K562 (cell line): ENCODE measurements at regions not wholly inside any gene's neighbourhood (a gene's known extent, or its start where the extent isn't known, plus 50 kb on each side); places are given as distances from the start of the nearest gene placed in this dataset.

Source experiments
- ATAC-seq: fragments of 200-7000 bp; cut with Tn5 transposase; 3 replicates; pipeline ENCODE4 v1.9.1; 2020; ENCODE audit warnings: moderate library complexity
- BruUV-seq: library from RNA; stranded (reverse); fragments of 400-500 nt; replicated peaks from 2 replicates; lab custom pipeline; 2021; lab: Mats Ljungman, UMichigan
- CTCF ChIA-PET: fragments of 300-600 bp; formaldehyde crosslinking; extraction: SDS; loops from one replicate; lab custom pipeline; 2021; ENCODE audit warnings: low intra/inter-chr PET ratio; lab: Yijun Ruan, JAX
- POLR2A ChIA-PET: fragments of 300-600, 350-650 bp; sonication (Branson Sonifier 250); formaldehyde crosslinking; extraction: SDS; loops from one replicate; lab custom pipeline; 2021; ENCODE audit warnings: antibody characterized with exemption, inconsistent platforms; lab: Yijun Ruan, JAX
- DNase-seq, 4 experiments: peaks; one replicate each; pipeline versions ENCODE4 v3.0.0 to v3.0.0-alpha.2; 2011 to 2018; ENCODE audit warnings: low spot score in 3 of 4, mixed read lengths in 3 of 4; ENCODE audit errors: extremely low read depth in 1 of 4
- FAIRE-seq: peaks from 2 replicates; lab custom pipeline; 2011; peaks lifted over from hg19 to GRCh38; lab: Jason Lieb, UNC
- H2AFZ ChIP-seq: 2 replicates; pipeline ENCODE4 v1.6.0; 2011; ENCODE audit warnings: low read depth, low read length, control low read depth, inconsistent platforms
- H3K27ac ChIP-seq: fragments of 200-600 bp; 3 replicates; pipeline ENCODE4 v1.8.0; 2011; ENCODE audit warnings: low read depth, mild to moderate bottlenecking, control low read depth, inconsistent platforms, low read length, moderate library complexity, mixed read lengths; ENCODE audit errors: extremely low read depth
- H3K27me3 ChIP-seq, 2 experiments: fragments of 300-600 bp in 1 of 2; 2 replicates in 1 of 2; 3 replicates in 1 of 2; pipeline versions ENCODE4 v1.6.0 to v1.8.0; 2011; ENCODE audit warnings: inconsistent platforms in 2 of 2, low read length in 2 of 2, mild to moderate bottlenecking in 1 of 2, mixed read lengths in 1 of 2, moderate library complexity in 1 of 2; ENCODE audit not compliant: control insufficient read depth in 2 of 2, insufficient read depth in 2 of 2
- H3K36me3 ChIP-seq: fragments of 300-600 bp; 3 replicates; pipeline ENCODE4 v1.8.0; 2011; ENCODE audit warnings: mild to moderate bottlenecking, low read length, inconsistent platforms; ENCODE audit not compliant: control insufficient read depth, insufficient read depth
- H3K4me1 ChIP-seq, 2 experiments: fragments of 200-600 bp in 1 of 2; replicated peaks in 1 of 2; 2 replicates in 1 of 2; 3 replicates in 1 of 2; pipeline versions ENCODE4 v1.5.1 to v1.8.0; 2011; ENCODE audit warnings: inconsistent platforms in 2 of 2, low read length in 2 of 2, mild to moderate bottlenecking in 1 of 2, mixed read lengths in 1 of 2, moderate library complexity in 1 of 2; ENCODE audit not compliant: control insufficient read depth in 2 of 2, insufficient read depth in 2 of 2
- H3K4me2 ChIP-seq: 2 replicates; pipeline ENCODE4 v1.6.1; 2011; ENCODE audit warnings: low read length, control low read depth, inconsistent platforms, mixed read lengths; ENCODE audit not compliant: insufficient read depth
- H3K4me3 ChIP-seq: fragments of 200-600 bp; sonication (generic), shearing (Covaris generic); 2 replicates; pipeline ENCODE4 v1.5.1; 2016; ENCODE audit warnings: control low read depth, inconsistent platforms
- H3K79me2 ChIP-seq: fragments of 200-600 bp; 3 replicates; pipeline ENCODE4 v1.8.0; 2011; ENCODE audit warnings: low read length, inconsistent platforms; ENCODE audit not compliant: control insufficient read depth, insufficient read depth
- H3K9ac ChIP-seq, 2 experiments: 2 replicates each; pipeline versions ENCODE4 v1.6.0 to v1.6.1; 2011; ENCODE audit warnings: low read depth in 2 of 2, low read length in 2 of 2, control low read depth in 1 of 2, inconsistent platforms in 1 of 2, mild to moderate bottlenecking in 1 of 2, mixed read lengths in 1 of 2; ENCODE audit not compliant: insufficient read depth in 1 of 2
- H3K9me1 ChIP-seq: one replicate; pipeline ENCODE4 v1.6.0; 2011; ENCODE audit warnings: inconsistent platforms, mild to moderate bottlenecking, low read length, moderate library complexity; ENCODE audit not compliant: control insufficient read depth, insufficient read depth
- H3K9me3 ChIP-seq: replicated peaks from 2 replicates; pipeline ENCODE4 v1.5.1; 2011; ENCODE audit warnings: low read depth, low read length, inconsistent platforms; ENCODE audit not compliant: control insufficient read depth, insufficient read depth
- H4K20me1 ChIP-seq: replicated peaks from 2 replicates; pipeline ENCODE4 v1.6.1; 2011; ENCODE audit warnings: low read length, inconsistent platforms, mixed read lengths; ENCODE audit not compliant: control insufficient read depth, insufficient read depth
- ZNF23 ChIP-seq: fragments of 250-450 bp; sonication (Bioruptor Pico); IDR thresholded peaks from 2 replicates; pipeline ENCODE4 v1.4.0; 2020; ENCODE audit warnings: mild to moderate bottlenecking
- WGBS: fragments of 100-300 bp; shearing (Covaris generic); methylation state at CpG from one replicate; pipeline ENCODE4 v1.1.6; 2016; ENCODE audit warnings: low coverage, mixed read lengths; ENCODE audit not compliant: insufficient coverage; ENCODE audit errors: missing lambda C conversion rate; 5-methylcytosine and 5-hydroxymethylcytosine counted together
- in situ Hi-C: fragments of 300-500 bp; cut with MboI; formaldehyde crosslinking; loops from 4 replicates; pipeline ENCODE4 v1.15.0; 2018; ENCODE audit warnings: inconsistent platforms, mixed read lengths
- intact Hi-C: fragments of 100-400 bp; cut with micrococcal nuclease; formaldehyde crosslinking; loops from 2 replicates; pipeline ENCODE4 v1.14.2; 2022
- TF ChIP-seq, protein P1 (sequence below), 2 experiments: fragments of 450-650 bp in 1 of 2; sonication (generic) in 1 of 2; formaldehyde crosslinking in 1 of 2; IDR thresholded peaks in 1 of 2; conservative IDR thresholded peaks in 1 of 2; 2 replicates each; pipeline versions ENCODE4 v1.6.1 to v1.8.1; 2016 to 2023; ENCODE audit warnings: mild to moderate bottlenecking in 2 of 2, moderate library complexity in 2 of 2, inconsistent platforms in 1 of 2, missing genetic modification reagents in 1 of 2
- TF ChIP-seq, protein P2 (sequence below), 2 experiments: fragments of 450-650 bp; IDR thresholded peaks; 2 replicates each; pipeline ENCODE4 v1.6.1; 2018; ENCODE audit warnings: mild to moderate bottlenecking in 2 of 2, low read depth in 1 of 2; ENCODE audit not compliant: partially characterized antibody in 2 of 2

DNA sequence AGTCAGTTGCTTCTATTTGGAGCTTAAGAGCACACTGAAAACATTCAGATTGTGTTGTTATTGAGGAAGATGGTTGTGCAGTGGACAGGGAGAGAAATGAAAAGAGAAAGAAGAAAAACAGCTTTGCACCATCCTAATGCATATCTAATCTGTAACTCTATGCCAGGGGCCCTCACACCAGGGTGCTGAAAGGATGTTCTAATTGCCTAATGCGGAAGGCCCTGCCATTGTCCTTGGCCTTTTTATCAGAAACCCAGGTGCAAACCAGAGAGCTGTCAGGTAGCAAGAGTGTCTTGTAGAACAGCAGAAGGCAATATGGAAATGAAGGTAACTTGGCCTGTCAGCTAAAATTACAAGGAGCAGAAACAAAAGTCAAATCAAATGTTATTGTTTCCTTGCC lies 384.5 kb upstream of the PIK3R1 start:
- intact Hi-C loops = no loop called here
- FAIRE-seq = no peak
- no peaks in the 10 kb centered on the region for H3K36me3 ChIP-seq
- CTCF ChIA-PET = no interaction called here
- no peak for TF ChIP-seq ZNF23
- TF ChIP-seq, protein P1, sequence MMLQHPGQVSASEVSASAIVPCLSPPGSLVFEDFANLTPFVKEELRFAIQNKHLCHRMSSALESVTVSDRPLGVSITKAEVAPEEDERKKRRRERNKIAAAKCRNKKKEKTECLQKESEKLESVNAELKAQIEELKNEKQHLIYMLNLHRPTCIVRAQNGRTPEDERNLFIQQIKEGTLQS (IDR thresholded peaks at IDR 0.05) = no peak
- TF ChIP-seq, protein P1 (CRISPR knock-in tag; conservative IDR thresholded peaks at IDR 0.05) = no peak
- TF ChIP-seq, protein P2, sequence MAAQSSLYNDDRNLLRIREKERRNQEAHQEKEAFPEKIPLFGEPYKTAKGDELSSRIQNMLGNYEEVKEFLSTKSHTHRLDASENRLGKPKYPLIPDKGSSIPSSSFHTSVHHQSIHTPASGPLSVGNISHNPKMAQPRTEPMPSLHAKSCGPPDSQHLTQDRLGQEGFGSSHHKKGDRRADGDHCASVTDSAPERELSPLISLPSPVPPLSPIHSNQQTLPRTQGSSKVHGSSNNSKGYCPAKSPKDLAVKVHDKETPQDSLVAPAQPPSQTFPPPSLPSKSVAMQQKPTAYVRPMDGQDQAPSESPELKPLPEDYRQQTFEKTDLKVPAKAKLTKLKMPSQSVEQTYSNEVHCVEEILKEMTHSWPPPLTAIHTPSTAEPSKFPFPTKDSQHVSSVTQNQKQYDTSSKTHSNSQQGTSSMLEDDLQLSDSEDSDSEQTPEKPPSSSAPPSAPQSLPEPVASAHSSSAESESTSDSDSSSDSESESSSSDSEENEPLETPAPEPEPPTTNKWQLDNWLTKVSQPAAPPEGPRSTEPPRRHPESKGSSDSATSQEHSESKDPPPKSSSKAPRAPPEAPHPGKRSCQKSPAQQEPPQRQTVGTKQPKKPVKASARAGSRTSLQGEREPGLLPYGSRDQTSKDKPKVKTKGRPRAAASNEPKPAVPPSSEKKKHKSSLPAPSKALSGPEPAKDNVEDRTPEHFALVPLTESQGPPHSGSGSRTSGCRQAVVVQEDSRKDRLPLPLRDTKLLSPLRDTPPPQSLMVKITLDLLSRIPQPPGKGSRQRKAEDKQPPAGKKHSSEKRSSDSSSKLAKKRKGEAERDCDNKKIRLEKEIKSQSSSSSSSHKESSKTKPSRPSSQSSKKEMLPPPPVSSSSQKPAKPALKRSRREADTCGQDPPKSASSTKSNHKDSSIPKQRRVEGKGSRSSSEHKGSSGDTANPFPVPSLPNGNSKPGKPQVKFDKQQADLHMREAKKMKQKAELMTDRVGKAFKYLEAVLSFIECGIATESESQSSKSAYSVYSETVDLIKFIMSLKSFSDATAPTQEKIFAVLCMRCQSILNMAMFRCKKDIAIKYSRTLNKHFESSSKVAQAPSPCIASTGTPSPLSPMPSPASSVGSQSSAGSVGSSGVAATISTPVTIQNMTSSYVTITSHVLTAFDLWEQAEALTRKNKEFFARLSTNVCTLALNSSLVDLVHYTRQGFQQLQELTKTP (IDR thresholded peaks at IDR 0.05; ENCODE audit: low read depth in 1 of 2, partially characterized antibody in 2 of 2) = no peak
- TF ChIP-seq, all 486 proteins: peak for 0
- WGBS = 0% methylated on average over 1 of the region's 1 CpG
- DNase-seq (no peak), ATAC-seq (no peak)
- Histone ChIP-seq H3K9ac (no peak overlapping the region), H4K20me1 (no peaks in the 10 kb centered on the region), H3K27me3 (no peaks in the 10 kb centered on the region; a peak in 1 of 5 replicates), H2AFZ (no peak overlapping the region), H3K27ac (no peak overlapping the region), H3K4me2 (no peak overlapping the region), H3K9me1 (no peaks in the 10 kb centered on the region), H3K9me3 (no peaks in the 10 kb centered on the region), H3K4me1 (no peaks in the 10 kb centered on the region), H3K4me3 (no peak overlapping the region), H3K79me2 (no peaks in the 10 kb centered on the region)
- BruUV-seq = no TSS peak
- in situ Hi-C loops = no loop called here
- POLR2A ChIA-PET = interaction anchor here (0.6 to 0.7 kb wide), 2 partner anchors 57 to 66 kb away, joined by 3 to 4 read pairs; no protein-coding TSS in a partner anchor
